Osteoblast (primary cell): ENCODE measurements at regions not wholly inside any gene's neighbourhood (a gene's known extent, or its start where the extent isn't known, plus 50 kb on each side); places are given as distances from the start of the nearest gene placed in this dataset.

Experiments
- DNase-seq: peaks from one replicate; pipeline ENCODE4 v3.0.0; 2011; ENCODE audit warnings: low spot score, mixed read lengths; ENCODE audit not compliant: insufficient read length; ENCODE audit errors: missing footprints
- H2AFZ ChIP-seq: 2 replicates; pipeline ENCODE4 v1.6.0; 2011; ENCODE audit warnings: mild to moderate bottlenecking, low read length
- H3K27ac ChIP-seq: 2 replicates; pipeline ENCODE4 v1.5.1; 2011; ENCODE audit warnings: mild to moderate bottlenecking, low read depth, low read length, moderate library complexity
- H3K27me3 ChIP-seq: 2 replicates; pipeline ENCODE4 v1.6.0; 2012; ENCODE audit warnings: mild to moderate bottlenecking, control low read depth, inconsistent platforms, low read length, moderate library complexity; ENCODE audit not compliant: insufficient read depth
- H3K36me3 ChIP-seq: 2 replicates; pipeline ENCODE4 v1.5.1; 2011; ENCODE audit warnings: mild to moderate bottlenecking, low read length, control low read depth, moderate library complexity; ENCODE audit not compliant: insufficient read depth
- H3K4me1 ChIP-seq: 2 replicates; pipeline ENCODE4 v1.5.1; 2011; ENCODE audit warnings: mild to moderate bottlenecking, low read length, control low read depth, moderate library complexity; ENCODE audit not compliant: insufficient read depth
- H3K4me2 ChIP-seq: 2 replicates; pipeline ENCODE4 v1.6.0; 2011; ENCODE audit warnings: mild to moderate bottlenecking, low read length; ENCODE audit not compliant: insufficient read depth
- H3K4me3 ChIP-seq: fragments of 200-600 bp; sonication (generic); 3 replicates; pipeline ENCODE4 v1.5.1; 2012; ENCODE audit warnings: mild to moderate bottlenecking, low read length, inconsistent platforms; ENCODE audit not compliant: insufficient read depth
- H3K79me2 ChIP-seq: 2 replicates; pipeline ENCODE4 v1.6.0; 2012; ENCODE audit warnings: mild to moderate bottlenecking, low read length, control low read depth, inconsistent platforms; ENCODE audit not compliant: insufficient read depth
- H3K9me3 ChIP-seq: 2 replicates; pipeline ENCODE4 v1.5.1; 2011; ENCODE audit warnings: low read depth, low read length, control low read depth
- H4K20me1 ChIP-seq: 2 replicates; pipeline ENCODE4 v1.6.0; 2012; ENCODE audit warnings: mild to moderate bottlenecking, low read length, control low read depth; ENCODE audit not compliant: insufficient read depth
- TF ChIP-seq, protein P1 (sequence below): IDR thresholded peaks from 2 replicates; pipeline ENCODE4 v1.5.1; 2011; ENCODE audit warnings: mild to moderate bottlenecking, low read depth, low read length, moderate library complexity; ENCODE audit errors: extremely low read depth

DNA sequence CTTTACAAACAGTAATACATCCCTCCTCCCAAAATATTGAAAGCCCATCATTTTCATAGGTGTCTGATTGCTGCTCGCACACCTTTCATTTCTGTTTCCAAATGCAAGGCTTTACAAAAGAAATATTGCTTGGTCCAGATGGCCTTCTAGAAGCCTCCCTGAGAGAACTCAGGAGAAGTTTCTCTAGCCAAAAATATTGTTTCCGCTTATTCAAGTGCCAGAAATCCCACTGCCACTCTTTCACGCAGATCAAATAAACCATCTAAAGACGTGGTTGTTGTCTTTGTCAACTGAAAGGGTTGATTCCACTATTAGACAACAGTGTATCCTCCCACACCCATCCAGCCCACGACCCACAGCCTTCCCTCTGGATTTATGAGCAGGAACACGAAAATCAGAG is 96.2 kb downstream of the ZIC5 start:
- H3K4me3 ChIP-seq, result no peak overlapping the region
- DNase-seq, result no peak
- H3K9me3 ChIP-seq, result no peaks in the 10 kb centered on the region
- H3K79me2 ChIP-seq, result no peaks in the 10 kb centered on the region
- TF ChIP-seq, protein P1, sequence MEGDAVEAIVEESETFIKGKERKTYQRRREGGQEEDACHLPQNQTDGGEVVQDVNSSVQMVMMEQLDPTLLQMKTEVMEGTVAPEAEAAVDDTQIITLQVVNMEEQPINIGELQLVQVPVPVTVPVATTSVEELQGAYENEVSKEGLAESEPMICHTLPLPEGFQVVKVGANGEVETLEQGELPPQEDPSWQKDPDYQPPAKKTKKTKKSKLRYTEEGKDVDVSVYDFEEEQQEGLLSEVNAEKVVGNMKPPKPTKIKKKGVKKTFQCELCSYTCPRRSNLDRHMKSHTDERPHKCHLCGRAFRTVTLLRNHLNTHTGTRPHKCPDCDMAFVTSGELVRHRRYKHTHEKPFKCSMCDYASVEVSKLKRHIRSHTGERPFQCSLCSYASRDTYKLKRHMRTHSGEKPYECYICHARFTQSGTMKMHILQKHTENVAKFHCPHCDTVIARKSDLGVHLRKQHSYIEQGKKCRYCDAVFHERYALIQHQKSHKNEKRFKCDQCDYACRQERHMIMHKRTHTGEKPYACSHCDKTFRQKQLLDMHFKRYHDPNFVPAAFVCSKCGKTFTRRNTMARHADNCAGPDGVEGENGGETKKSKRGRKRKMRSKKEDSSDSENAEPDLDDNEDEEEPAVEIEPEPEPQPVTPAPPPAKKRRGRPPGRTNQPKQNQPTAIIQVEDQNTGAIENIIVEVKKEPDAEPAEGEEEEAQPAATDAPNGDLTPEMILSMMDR, result no peak
- no peaks in the 10 kb centered on the region for H3K4me1 ChIP-seq
- H3K27me3 ChIP-seq, result peaks cover 9% of the 10 kb centered on the region
- H3K36me3 ChIP-seq, result no peaks in the 10 kb centered on the region
- no peak overlapping the region for H2AFZ ChIP-seq
- no peaks in the 10 kb centered on the region for H4K20me1 ChIP-seq
- no peak overlapping the region for H3K27ac ChIP-seq
- no peak overlapping the region for H3K4me2 ChIP-seq

- Histone ChIP-seq H3K4me3 (no peak overlapping the region), H4K20me1 (no peaks in the 10 kb centered on the region), H3K4me1 (no peaks in the 10 kb centered on the region), H3K27ac (no peak overlapping the region), H3K27me3 (peaks cover 12% of the 10 kb centered on the region), H2AFZ (no peak overlapping the region), H3K9me3 (no peaks in the 10 kb centered on the region), H3K4me2 (no peak overlapping the region), H3K36me3 (no peaks in the 10 kb centered on the region), H3K79me2 (no peaks in the 10 kb centered on the region)
- TF ChIP-seq, protein P1, result no peak
- no peak for DNase-seq
These were observed 97.6 kb downstream of the ZIC5 start for GRCh38 chr13:99873832-99874430.

- H2AFZ ChIP-seq, result no peak overlapping the region
- no peaks in the 10 kb centered on the region for H4K20me1 ChIP-seq
- no peaks in the 10 kb centered on the region for H3K4me1 ChIP-seq
- H3K4me2 ChIP-seq, result no peak overlapping the region
- H3K36me3 ChIP-seq, result no peaks in the 10 kb centered on the region
- no peaks in the 10 kb centered on the region for H3K9me3 ChIP-seq
- DNase-seq, result no peak
- H3K27me3 ChIP-seq, result peaks cover 12% of the 10 kb centered on the region
- no peak overlapping the region for H3K27ac ChIP-seq
- H3K4me3 ChIP-seq, result no peak overlapping the region
- TF ChIP-seq, protein P1, result no peak
- H3K79me2 ChIP-seq, result no peaks in the 10 kb centered on the region
These were observed 98.4 kb downstream of the ZIC5 start for GRCh38 chr13:99873141-99873540.

DNA sequence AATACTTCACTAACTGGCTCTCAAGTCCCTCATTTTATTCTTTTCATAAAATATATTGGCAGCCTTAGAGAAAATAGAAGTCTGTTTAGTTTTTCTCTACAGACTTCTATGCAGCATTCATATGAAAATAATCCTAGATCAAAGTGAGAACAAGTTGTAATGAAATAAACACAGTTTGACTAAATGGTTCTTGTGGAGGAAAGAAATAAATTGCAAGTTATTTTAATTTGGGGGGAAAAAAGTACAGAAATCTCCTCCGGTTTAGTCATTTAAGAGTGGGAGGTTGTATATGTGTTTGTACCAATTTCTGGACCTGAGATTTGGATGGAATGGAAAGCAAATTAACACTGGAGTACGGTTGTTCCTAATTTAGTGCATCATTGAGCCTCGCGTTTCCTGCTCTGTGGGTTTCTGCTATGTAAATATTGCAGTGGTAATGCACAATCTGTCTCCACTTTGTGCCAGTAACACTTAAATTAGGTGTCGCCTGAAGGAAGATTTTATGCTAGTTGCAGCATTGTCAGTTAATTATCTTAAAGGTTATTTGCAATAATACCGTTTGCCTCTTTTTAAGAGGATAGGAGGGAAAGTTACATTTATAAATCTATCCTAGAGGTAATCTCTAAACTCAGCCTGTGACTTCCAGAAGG is 100.2 kb downstream of the ZIC5 start:
- Histone ChIP-seq H3K9me3 (no peaks in the 10 kb centered on the region), H3K4me2 (no peak overlapping the region), H3K79me2 (no peaks in the 10 kb centered on the region), H4K20me1 (no peaks in the 10 kb centered on the region), H3K4me1 (no peaks in the 10 kb centered on the region), H3K36me3 (no peaks in the 10 kb centered on the region), H3K27me3 (peaks cover 12% of the 10 kb centered on the region), H3K4me3 (no peak overlapping the region), H2AFZ (no peak overlapping the region), H3K27ac (no peak overlapping the region)
- no peak for DNase-seq
- TF ChIP-seq, protein P1, result no peak
